HL-60 (cell line): ENCODE measurements at regions not wholly inside any gene's neighbourhood (a gene's known extent, or its start where the extent isn't known, plus 50 kb on each side); places are given as distances from the start of the nearest gene placed in this dataset.

Source experiments
- DNase-seq, 2 experiments: peaks; one replicate each; pipeline ENCODE4 v3.0.0-alpha.2; 2010 to 2020; ENCODE audit warnings: low read depth in 1 of 2, low spot score in 1 of 2
- H3K27ac ChIP-seq: fragments of 250-450 bp; sonication (Bioruptor Pico); replicated peaks from 2 replicates; pipeline ENCODE4 v1.5.1; 2020; ENCODE audit warnings: mild to moderate bottlenecking, moderate library complexity
- H3K27me3 ChIP-seq: fragments of 250-450 bp; sonication (Bioruptor Pico); 2 replicates; pipeline ENCODE4 v1.5.1; 2021; ENCODE audit warnings: mild to moderate bottlenecking, moderate library complexity; ENCODE audit not compliant: insufficient read depth, poor library complexity, severe bottlenecking
- H3K4me3 ChIP-seq: replicated peaks from 2 replicates; pipeline ENCODE4 v1.5.1; 2011; ENCODE audit warnings: mild to moderate bottlenecking, control low read depth, low read length; ENCODE audit not compliant: insufficient read depth
- CTCF ChIP-seq: IDR thresholded peaks from one replicate; pipeline ENCODE4 v1.5.1; 2011; ENCODE audit warnings: low read length, control low read depth, inconsistent platforms; ENCODE audit not compliant: insufficient read depth
- GABPA ChIP-seq: IDR thresholded peaks from 2 replicates; pipeline ENCODE4 v1.6.1; 2012; ENCODE audit warnings: low read depth
- POLR2AphosphoS5 ChIP-seq: IDR thresholded peaks from 2 replicates; pipeline ENCODE4 v1.6.1; 2012; ENCODE audit warnings: low read depth
- SPI1 ChIP-seq: IDR thresholded peaks from 2 replicates; pipeline ENCODE4 v1.6.1; 2012; ENCODE audit warnings: low read depth, mild to moderate bottlenecking, borderline replicate concordance
- TF ChIP-seq, protein P1 (sequence below): IDR thresholded peaks from 2 replicates; pipeline ENCODE4 v1.6.1; 2012; ENCODE audit warnings: low read depth; ENCODE audit not compliant: insufficient replicate concordance

GRCh38 chr4:153988492-153989363, 199.8 kb upstream of the SFRP2 start:
- H3K27ac ChIP-seq = no peak overlapping the region
- peaks cover 2% of the 10 kb centered on the region for H3K27me3 ChIP-seq
- no peak overlapping the region for H3K4me3 ChIP-seq
- DNase-seq = no peak
- TF ChIP-seq SPI1 (no peak), GABPA (no peak), CTCF (no peak), POLR2AphosphoS5 (no peak)
- TF ChIP-seq, protein P1, sequence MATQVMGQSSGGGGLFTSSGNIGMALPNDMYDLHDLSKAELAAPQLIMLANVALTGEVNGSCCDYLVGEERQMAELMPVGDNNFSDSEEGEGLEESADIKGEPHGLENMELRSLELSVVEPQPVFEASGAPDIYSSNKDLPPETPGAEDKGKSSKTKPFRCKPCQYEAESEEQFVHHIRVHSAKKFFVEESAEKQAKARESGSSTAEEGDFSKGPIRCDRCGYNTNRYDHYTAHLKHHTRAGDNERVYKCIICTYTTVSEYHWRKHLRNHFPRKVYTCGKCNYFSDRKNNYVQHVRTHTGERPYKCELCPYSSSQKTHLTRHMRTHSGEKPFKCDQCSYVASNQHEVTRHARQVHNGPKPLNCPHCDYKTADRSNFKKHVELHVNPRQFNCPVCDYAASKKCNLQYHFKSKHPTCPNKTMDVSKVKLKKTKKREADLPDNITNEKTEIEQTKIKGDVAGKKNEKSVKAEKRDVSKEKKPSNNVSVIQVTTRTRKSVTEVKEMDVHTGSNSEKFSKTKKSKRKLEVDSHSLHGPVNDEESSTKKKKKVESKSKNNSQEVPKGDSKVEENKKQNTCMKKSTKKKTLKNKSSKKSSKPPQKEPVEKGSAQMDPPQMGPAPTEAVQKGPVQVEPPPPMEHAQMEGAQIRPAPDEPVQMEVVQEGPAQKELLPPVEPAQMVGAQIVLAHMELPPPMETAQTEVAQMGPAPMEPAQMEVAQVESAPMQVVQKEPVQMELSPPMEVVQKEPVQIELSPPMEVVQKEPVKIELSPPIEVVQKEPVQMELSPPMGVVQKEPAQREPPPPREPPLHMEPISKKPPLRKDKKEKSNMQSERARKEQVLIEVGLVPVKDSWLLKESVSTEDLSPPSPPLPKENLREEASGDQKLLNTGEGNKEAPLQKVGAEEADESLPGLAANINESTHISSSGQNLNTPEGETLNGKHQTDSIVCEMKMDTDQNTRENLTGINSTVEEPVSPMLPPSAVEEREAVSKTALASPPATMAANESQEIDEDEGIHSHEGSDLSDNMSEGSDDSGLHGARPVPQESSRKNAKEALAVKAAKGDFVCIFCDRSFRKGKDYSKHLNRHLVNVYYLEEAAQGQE = no peak

- TF ChIP-seq, protein P1 = no peak
- TF ChIP-seq SPI1 = no peak
- no peak for TF ChIP-seq POLR2AphosphoS5
- no peak for TF ChIP-seq GABPA
- TF ChIP-seq CTCF = no peak
- Histone ChIP-seq H3K27me3 (peaks cover 2% of the 10 kb centered on the region), H3K27ac (no peak overlapping the region), H3K4me3 (no peak overlapping the region)
- no peak for DNase-seq
Measured at GRCh38 chr4:153987291-153987690, 198.4 kb upstream of the SFRP2 start.

GRCh38 chr4:153976954-153977353, 188.1 kb upstream of the SFRP2 start:
- TF ChIP-seq, protein P1 = no peak
- TF ChIP-seq POLR2AphosphoS5 (no peak), GABPA (no peak), SPI1 (no peak), CTCF (no peak)
- no peak overlapping the region for H3K4me3 ChIP-seq

More at GRCh38 chr4:153976954-153977353, 188.1 kb upstream of the SFRP2 start:
- DNase-seq = no peak
- Histone ChIP-seq H3K27ac (no peak overlapping the region), H3K27me3 (no peaks in the 10 kb centered on the region)
